Stimulated activated CD8-positive, alpha-beta memory T cell treated with anti-CD3 and anti-CD28 coated beads, Interleukin-4, amount 100 ng/mL, for 48 hours (primary cell): ENCODE measurements at regions not wholly inside any gene's neighbourhood (a gene's known extent, or its start where the extent isn't known, plus 50 kb on each side); places are given as distances from the start of the nearest gene placed in this dataset.

Experiments used
- DNase-seq: peaks from one replicate; pipeline ENCODE4 v3.0.0-alpha.2; 2020

DNA sequence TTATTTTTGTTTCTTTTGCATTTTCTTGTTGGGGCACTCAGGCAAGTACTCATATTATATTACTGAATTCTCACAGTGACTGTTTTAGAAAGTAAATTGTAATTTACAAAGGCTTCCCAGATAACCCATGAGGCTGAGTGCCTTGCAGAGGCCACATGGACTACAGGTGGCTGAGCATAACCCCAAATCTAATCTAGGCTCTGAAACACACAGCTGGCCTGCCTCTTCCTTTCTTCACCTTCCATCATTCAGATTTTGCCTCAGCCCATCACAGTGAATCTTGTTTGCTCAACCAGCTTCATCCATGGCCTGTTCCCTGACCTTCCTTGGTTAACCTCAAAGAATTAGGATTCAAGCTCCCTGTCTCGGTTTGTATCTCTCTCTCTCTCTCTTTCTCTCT is 78.5 kb upstream of the PRDM11 start:
- no peak for DNase-seq

DNA sequence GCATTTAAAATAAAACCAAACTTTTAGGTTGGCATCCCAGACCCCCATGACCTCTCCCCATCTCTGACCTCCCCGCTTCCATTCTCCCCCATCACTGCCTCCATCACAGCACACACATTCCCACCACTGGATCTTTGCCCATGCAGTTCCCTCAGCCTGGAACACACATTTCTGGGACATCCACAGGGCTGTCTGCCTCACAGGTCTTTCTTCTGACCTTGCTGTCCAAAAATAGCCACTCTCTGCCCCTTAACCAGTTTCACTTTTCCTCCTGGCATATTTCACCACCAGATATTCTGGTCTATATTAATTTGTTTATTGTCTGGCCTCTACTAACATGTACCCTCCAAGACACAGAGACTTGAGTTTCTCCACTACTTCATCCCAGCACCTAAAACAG is 75.2 kb upstream of the PRDM11 start:
- no peak for DNase-seq

DNA sequence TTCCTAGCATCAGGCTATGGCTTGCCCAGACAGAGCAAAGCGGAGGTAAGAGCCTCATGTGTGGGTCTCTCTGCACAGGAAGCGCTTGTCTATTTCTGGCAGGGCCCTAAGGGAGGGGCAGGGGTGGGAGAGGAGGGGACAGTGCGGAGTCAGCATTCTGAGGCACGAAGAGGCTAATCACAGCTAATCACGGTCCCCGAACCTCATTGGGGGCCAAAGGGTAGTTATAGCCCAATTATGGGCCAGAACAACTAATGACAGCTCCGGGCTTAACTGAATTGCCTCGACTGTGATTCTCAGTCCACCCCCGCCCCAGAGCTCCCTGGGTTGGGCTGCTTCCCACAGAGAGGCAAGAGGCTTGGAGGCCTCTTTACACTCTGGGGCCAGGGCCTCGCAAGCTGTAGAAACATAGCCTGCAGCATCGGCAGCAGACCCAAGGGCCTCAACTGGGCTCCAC is 72.7 kb upstream of the PRDM11 start:
- DNase-seq: no peak

DNA sequence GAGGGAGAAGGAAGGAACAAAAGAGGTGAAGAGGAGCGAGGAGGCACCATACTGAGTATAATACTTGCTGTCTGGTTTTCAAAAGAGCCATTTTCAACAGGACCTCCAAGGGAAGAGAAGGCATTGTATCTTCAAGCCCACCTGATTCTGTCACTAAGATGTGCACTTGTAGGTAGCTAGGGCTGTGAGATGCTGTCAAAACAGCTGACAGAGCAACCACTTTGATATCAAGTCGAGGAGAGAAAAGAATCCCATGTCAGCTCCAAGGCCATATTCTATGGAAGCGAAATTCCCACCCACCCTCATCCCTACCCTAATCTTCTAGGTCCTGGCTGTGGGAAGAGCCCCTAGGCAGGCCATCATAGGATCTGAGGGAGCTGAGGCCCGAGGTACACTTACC is 70.9 kb upstream of the PRDM11 start:
- DNase-seq: no peak

DNA sequence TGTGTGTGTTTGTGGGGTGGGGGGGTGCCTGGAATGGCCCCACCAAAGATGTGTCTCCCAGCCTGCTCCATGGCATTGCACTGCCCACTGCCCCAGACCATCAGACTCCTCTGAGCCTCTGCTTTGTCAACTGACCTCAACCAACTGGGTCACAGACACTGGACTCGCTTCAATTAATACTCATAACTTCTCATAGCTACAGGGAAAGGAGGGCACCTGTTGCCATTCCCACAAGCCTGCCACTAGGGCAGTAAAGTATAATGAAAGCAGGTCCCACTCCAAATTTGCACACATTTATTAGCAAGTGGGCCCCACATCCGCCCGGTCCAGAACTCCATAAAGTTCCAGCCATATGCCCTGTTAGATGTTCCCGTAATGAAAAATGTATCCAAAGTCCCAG is 70.5 kb upstream of the PRDM11 start:
- DNase-seq: no peak

DNA sequence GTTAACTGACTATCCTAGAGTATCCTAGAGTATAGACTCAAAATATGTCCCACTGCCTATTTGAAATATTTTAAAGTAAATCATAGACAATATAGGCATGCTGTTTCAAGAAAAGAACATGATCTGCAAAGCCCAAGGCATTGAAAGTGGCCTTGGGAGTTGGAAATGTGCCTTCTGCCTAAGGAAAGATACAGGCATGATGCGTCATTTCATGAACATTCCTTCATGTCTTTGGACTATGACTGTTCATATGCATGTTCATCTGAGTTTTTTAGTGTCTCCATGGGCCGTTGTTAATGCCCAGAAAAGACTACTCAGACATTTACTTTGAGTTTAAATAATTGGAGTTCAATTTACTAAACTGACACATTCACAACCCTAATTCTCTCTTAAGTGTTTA is 69.7 kb upstream of the PRDM11 start:
- DNase-seq: no peak

DNA sequence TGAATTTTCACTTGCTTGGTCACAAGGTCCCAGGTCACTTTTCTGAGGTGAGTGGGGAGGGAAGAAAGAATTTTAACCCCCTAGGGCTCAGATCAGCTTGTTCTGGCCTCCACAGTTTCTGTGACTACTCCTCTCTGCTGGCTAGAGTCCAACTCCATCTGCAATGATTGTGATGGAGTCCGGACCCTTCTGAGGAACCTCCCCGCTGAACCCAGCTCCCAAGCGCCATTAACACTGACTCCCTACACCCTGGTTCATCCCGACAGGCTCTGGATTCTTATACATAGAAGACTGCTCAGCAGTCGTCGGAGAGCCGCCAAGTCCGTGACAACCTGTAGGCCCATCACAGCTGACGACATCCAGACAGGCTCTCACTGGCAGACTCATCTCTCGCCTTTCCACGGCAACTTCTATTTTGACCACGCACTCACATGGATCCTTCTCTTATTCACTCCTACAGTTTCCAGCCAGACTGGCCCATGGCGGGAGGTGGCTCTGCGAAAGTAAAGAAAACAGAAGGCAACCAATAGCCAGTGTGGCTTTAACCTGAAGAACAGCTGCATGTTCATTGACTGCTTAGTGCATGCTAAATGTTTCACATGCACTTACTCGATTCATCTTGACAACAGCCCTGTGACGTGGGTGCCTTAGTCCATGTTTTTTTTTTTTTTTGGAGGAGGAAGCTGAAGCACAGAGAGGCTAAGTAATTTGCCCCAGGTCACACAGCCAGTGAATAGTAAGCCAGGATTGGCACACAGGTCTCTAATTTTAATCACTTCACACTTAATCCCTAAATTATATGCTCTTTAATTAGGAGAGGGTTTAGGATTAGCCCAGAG is 68.0 kb upstream of the PRDM11 start:
- no peak for DNase-seq

- DNase-seq: no peak
Measured at GRCh38 chr11:45079075-45079444, 67.4 kb upstream of the PRDM11 start.

- no peak for DNase-seq
Measured at GRCh38 chr11:45079567-45079942, 66.9 kb upstream of the PRDM11 start.

- DNase-seq: peak; percentile 58
Measured at GRCh38 chr11:45079943-45080719, 66.3 kb upstream of the PRDM11 start.

DNA sequence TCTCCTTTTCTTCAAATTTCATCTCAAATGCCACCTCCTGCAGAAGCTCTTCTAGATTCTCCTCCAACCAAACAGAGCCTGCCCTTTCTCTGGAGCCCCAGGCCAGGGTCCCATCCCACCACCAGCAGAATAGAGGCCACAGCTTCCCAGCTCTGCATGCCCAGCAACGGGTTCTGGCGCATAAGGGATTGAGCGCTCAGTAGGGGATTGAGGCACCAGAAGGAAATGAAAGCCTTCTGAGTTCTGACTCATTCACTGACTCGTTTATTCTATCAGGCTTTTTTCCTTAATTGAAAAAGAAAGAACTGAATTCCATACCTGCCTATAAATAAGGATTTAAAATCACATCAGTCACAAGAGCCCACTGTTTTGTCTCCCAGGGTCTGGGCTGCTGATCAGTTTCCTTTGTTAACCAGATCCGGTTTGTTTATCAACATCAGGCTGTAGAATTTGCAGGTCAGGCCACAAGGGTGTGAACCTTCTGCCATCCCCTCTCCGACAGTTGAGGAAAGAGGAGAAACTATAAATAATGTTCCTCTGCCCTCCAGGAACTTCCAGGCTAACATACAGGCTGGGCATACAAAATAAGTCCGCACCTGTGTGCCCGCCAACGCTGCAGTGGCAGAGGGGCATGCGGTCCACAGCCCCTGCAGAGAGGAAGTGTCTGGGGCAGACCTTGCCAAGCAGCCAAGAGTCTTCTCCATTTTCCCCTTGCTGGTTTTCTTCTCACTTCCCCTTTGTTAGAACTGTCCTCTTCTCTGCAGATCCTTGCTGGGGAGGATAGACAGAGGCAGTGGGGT is 63.5 kb upstream of the PRDM11 start:
- no peak for DNase-seq

- DNase-seq: no peak
Measured at GRCh38 chr11:45083544-45084087, 62.8 kb upstream of the PRDM11 start.

DNA sequence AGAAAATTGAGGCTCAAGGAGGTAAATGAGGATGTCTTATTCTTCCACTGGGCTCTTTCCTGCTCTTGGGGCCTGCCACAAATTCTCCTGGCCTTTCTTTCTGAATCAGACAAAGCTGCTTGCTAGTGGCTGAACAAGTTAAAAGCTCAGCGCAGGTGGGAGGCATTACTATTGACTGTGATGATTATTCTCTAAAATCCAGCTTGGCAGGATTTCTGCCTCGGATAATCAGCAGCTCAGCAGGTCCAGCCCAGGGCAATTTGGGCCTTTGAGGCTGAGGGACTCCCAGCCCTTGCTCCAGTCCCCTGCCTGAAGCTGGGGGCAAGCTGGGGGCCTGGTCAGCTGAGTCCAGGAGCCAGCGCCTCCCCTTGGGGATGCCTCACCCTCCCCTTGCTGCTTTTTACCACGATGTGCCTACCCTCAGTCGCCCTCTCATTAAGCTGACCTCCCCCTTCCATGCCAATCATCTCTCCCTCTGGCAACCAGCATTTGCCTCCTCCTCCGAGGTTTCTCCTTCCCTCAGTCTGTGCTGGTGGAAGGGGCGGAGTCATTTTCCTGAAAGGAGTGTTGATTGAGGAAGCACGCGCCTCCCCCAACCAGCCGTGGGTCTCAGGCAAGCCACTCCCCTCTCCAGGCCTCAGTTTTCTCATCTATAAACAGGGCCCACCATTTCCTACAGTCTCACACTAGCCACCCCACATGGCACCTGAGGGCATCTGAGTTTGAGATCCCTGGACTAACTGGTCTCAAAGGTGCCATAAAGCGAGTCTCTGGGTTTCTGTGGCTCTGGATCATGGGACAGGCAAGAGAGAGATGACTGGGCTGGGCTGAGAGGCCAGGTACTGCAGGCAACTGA is 60.6 kb upstream of the PRDM11 start:
- no peak for DNase-seq

GRCh38 chr11:45086526-45086925 is 59.9 kb upstream of the PRDM11 start:
- DNase-seq: no peak

- DNase-seq: no peak
Measured at GRCh38 chr11:45087086-45087899, 59.1 kb upstream of the PRDM11 start.

GRCh38 chr11:45087900-45088160 is 58.6 kb upstream of the PRDM11 start:
- DNase-seq: no peak

- no peak for DNase-seq
Measured at GRCh38 chr11:45089251-45089650, 57.2 kb upstream of the PRDM11 start.

DNA sequence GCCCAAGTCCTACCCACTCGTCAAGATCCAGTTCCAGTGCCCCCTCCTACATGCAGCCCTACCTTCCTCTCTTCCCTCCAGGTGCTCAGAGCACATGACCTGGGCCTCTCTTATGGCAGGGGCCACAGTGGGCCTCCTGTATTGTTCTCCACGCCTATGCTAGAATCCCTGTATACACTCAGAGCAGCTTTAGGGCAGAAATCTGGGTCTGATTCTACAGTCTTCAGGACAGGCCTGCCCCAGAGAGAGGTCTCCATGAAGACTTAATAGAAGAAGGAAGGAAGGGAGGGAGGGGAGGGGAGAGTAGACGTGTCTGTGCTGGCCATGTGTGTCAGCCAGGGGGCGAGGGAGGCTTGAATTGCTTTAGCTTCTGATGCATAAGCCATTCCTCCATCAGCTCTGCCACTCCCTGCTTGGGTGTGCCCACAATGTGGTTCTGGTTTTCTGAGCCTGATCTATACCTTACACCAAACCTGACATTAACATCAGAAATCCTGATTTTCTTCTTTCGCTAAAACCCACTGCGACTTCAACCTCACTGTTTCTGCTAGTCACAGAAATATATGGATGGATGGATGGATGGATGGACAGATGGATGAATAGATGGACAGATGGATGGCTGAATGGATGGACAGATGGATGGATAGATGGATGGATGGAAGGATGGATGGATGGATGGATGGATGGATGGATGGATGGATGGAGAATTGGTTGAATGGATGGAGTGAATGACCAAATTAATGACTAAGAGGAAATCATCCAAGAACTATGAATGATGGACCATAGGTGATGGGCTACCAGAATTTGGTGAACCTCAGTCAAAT is 56.6 kb upstream of the PRDM11 start:
- DNase-seq: no peak

DNA sequence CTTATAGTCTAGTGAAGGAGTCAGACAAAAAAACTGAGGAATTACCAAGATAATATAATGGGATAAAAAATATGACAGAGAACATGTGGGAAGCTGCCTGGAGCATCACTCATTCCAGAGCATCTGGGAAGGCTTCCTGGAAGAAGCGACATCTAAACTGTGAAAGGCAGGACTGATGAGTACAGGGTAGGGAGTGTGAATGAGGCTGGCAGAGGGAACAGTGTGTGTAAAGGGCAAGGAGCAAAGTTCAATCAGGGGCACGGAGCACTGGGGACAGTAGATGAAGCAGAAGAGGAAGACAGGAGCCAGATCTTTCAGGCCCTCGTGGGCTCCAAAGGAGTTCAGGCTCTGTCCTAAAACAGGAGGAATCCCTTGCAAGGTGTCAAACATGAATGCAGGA is 55.8 kb upstream of the PRDM11 start:
- no peak for DNase-seq

- peak; percentile 19 for DNase-seq
Measured at GRCh38 chr11:45091563-45092403, 54.7 kb upstream of the PRDM11 start.
